ENCODE measurements at regions not wholly inside any gene's neighbourhood (a gene's known extent, or its start where the extent isn't known, plus 50 kb on each side); places are given as distances from the start of the nearest gene placed in this dataset.

DNA sequence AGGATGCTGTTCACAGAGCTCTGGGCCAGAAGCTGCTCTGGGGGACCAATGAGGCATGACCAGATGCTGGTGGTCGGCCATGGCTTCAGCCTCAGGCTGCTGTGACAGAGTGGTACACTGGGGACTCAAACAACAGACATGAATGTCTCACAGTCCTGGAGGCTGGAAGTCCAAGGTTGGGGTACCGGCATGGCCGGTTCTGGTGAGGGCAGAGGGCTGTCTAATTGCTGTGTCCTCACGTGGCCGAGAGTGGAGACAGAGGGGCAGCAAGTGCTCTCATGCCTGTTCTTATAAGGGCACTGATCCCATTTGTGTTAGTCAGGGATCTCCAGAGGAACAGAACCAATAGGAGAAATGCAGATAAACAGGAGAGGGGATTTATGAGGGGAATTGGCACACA, 253.5 kb upstream of the C1orf174 start:
- no peak overlapping the region for H3K27ac Mint-ChIP-seq
- H3K4me3 Mint-ChIP-seq: no peak overlapping the region
- DNase-seq: no peak
- no peaks in the 10 kb centered on the region for H3K27me3 Mint-ChIP-seq (ENCODE audit: insufficient read depth)
- 0 out of 2 replicates have a peak, but pooled peaks cover 4% of the 10 kb centered on the region for H3K36me3 Mint-ChIP-seq (ENCODE audit: low read depth)
- peaks cover 62% of the 10 kb centered on the region for H3K9me3 Mint-ChIP-seq
- no peaks in the 10 kb centered on the region for H3K4me1 Mint-ChIP-seq (ENCODE audit: low read depth)
- no peak for TF ChIP-seq CTCF (IDR thresholded peaks at IDR 0.05)

GRCh38 chr1:4156241-4156973, 256.3 kb upstream of the C1orf174 start:
- Mint-ChIP-seq H3K9me3 (peaks cover 62% of the 10 kb centered on the region), H3K27me3 (ENCODE audit: insufficient read depth) (no peaks in the 10 kb centered on the region), H3K36me3 (ENCODE audit: low read depth) (peaks cover 10% of the 10 kb centered on the region; the same call in 1 of the 2 replicates), H3K4me1 (ENCODE audit: low read depth) (no peaks in the 10 kb centered on the region), H3K27ac (no peak overlapping the region), H3K4me3 (no peak overlapping the region)
- no peak for TF ChIP-seq CTCF (IDR thresholded peaks at IDR 0.05)
- DNase-seq: no peak

- no peak overlapping the region for H3K27ac Mint-ChIP-seq
- TF ChIP-seq CTCF (IDR thresholded peaks at IDR 0.05): no peak
- peaks cover 78% of the 10 kb centered on the region for H3K9me3 Mint-ChIP-seq
- no peak overlapping the region for H3K4me3 Mint-ChIP-seq
- peaks cover 3% of the 10 kb centered on the region; the same call in 1 of the 2 replicates for H3K27me3 Mint-ChIP-seq (ENCODE audit: insufficient read depth)
- H3K4me1 Mint-ChIP-seq (ENCODE audit: low read depth): no peaks in the 10 kb centered on the region
- peaks cover 14% of the 10 kb centered on the region; the same call in 1 of the 2 replicates for H3K36me3 Mint-ChIP-seq (ENCODE audit: low read depth)
- DNase-seq: no peak
Observed at GRCh38 chr1:4160181-4160580, 260.1 kb upstream of the C1orf174 start.

GRCh38 chr1:4161366-4162006, 261.4 kb upstream of the C1orf174 start:
- peaks cover 3% of the 10 kb centered on the region; the same call in 1 of the 2 replicates for H3K27me3 Mint-ChIP-seq (ENCODE audit: insufficient read depth)
- no peak overlapping the region for H3K27ac Mint-ChIP-seq
- no peak for TF ChIP-seq CTCF (IDR thresholded peaks at IDR 0.05)
- H3K9me3 Mint-ChIP-seq: peaks cover 87% of the 10 kb centered on the region
- peaks cover 15% of the 10 kb centered on the region; the same call in 1 of the 2 replicates for H3K36me3 Mint-ChIP-seq (ENCODE audit: low read depth)
- DNase-seq: no peak
- H3K4me1 Mint-ChIP-seq (ENCODE audit: low read depth): no peaks in the 10 kb centered on the region
- H3K4me3 Mint-ChIP-seq: no peak overlapping the region

GRCh38 chr1:4164965-4165364, 264.9 kb upstream of the C1orf174 start:
- Mint-ChIP-seq H3K27me3 (ENCODE audit: insufficient read depth) (peaks cover 3% of the 10 kb centered on the region; the same call in 1 of the 2 replicates), H3K36me3 (ENCODE audit: low read depth) (peaks cover 16% of the 10 kb centered on the region; the same call in 1 of the 2 replicates)

More at GRCh38 chr1:4164965-4165364, 264.9 kb upstream of the C1orf174 start:
- no peak for DNase-seq
- no peaks in the 10 kb centered on the region for H3K4me1 Mint-ChIP-seq (ENCODE audit: low read depth)
- peaks cover 84% of the 10 kb centered on the region for H3K9me3 Mint-ChIP-seq
- H3K27ac Mint-ChIP-seq: no peak overlapping the region
- no peak overlapping the region for H3K4me3 Mint-ChIP-seq
- TF ChIP-seq CTCF (IDR thresholded peaks at IDR 0.05): no peak
